Aorta (tissue), 5 donors: ENCODE measurements at regions not wholly inside any gene's neighbourhood (a gene's known extent, or its start where the extent isn't known, plus 50 kb on each side); places are given as distances from the start of the nearest gene placed in this dataset.
"Not testable (repeated sequence)": the region's sequence is repeated elsewhere in the genome, so short reads cannot be mapped to it uniquely, and the experiment has no call there.

ENCODE experiments used
- ATAC-seq: fragments of 200-7000 bp; cut with Tn5 transposase; one replicate; pipeline ENCODE4 v1.9.1; 2022; ENCODE audit warnings: moderate library complexity; ENCODE audit not compliant: low FRiP score
- DNase-seq, 2 donors: peaks; one replicate each; pipeline ENCODE4 v3.0.0-alpha.2; 2020
- H3K27ac ChIP-seq, 2 donors: one replicate each; pipeline ENCODE4 v1.5.1; 2013; ENCODE audit warnings: low read length in 2 of 2, mild to moderate bottlenecking in 2 of 2, moderate library complexity in 2 of 2, control low read depth in 1 of 2, inconsistent platforms in 1 of 2, low read depth in 1 of 2
- H3K27me3 ChIP-seq, 2 donors: one replicate each; pipeline ENCODE4 v1.6.1; 2013; ENCODE audit warnings: control low read depth in 1 of 2, low read length in 1 of 2, mild to moderate bottlenecking in 1 of 2, moderate library complexity in 1 of 2; ENCODE audit not compliant: insufficient read depth in 2 of 2, control insufficient read depth in 1 of 2
- H3K36me3 ChIP-seq, 2 donors: one replicate each; pipeline ENCODE4 v1.6.1; 2013; ENCODE audit warnings: control low read depth in 1 of 2, low read length in 1 of 2, mild to moderate bottlenecking in 1 of 2; ENCODE audit not compliant: insufficient read depth in 2 of 2, control insufficient read depth in 1 of 2
- H3K4me1 ChIP-seq, 2 donors: one replicate each; pipeline ENCODE4 v1.6.1; 2013; ENCODE audit warnings: low read length in 2 of 2, control low read depth in 1 of 2, mild to moderate bottlenecking in 1 of 2, moderate library complexity in 1 of 2; ENCODE audit not compliant: insufficient read depth in 2 of 2, control insufficient read depth in 1 of 2
- H3K4me3 ChIP-seq, 2 donors: one replicate each; pipeline ENCODE4 v1.5.1; 2013; ENCODE audit warnings: low read length in 2 of 2, control low read depth in 1 of 2, mild to moderate bottlenecking in 1 of 2
- H3K9me3 ChIP-seq: one replicate; pipeline ENCODE4 v1.6.1; 2013; ENCODE audit warnings: mild to moderate bottlenecking, low read length; ENCODE audit not compliant: control insufficient read depth
- WGBS, 2 donors: extraction: QIAGEN DNeasy Blood & Tissue Kit; methylation state at CpG; one replicate each; pipeline ENCODE4 v1.1.7; 2013; 5-methylcytosine and 5-hydroxymethylcytosine counted together
- intact Hi-C, 2 donors: fragments of 100-400 bp; cut with DNase I; formaldehyde crosslinking; loops; one replicate each; pipeline versions ENCODE4 v1.14.2 to v1.15.0; 2022
- donor health status: healthy with polysubstance abuse.
- donor health status: Bipolar disorder and iron deficiency.
- donor health status: DM: no; HTN: no; CAD: no.
- donor health status: DM: no; HTN: no; CAD: no.
- donor health status: DM: yes; HTN: yes; CAD: no.

GRCh38 chrX:42290608-42291007 is 367.3 kb upstream of the CASK start:
- Histone ChIP-seq H3K36me3 (no peaks in the 10 kb centered on the region), H3K4me1 (no peaks in the 10 kb centered on the region), H3K27ac (no peak overlapping the region), H3K4me3 (no peak overlapping the region), H3K9me3 (no peaks in the 10 kb centered on the region), H3K27me3 (no peaks in the 10 kb centered on the region)
- ATAC-seq (no peak), DNase-seq (no peak)
- intact Hi-C loops, result no loop called here
- WGBS, 2 donors, result 14 to 15% methylated on average over 1 of the region's 1 CpG

GRCh38 chrX:42289492-42290385 is 366.4 kb upstream of the CASK start:
- Histone ChIP-seq H3K27me3 (no peaks in the 10 kb centered on the region), H3K4me3 (no peak overlapping the region), H3K9me3 (no peaks in the 10 kb centered on the region), H3K4me1 (no peaks in the 10 kb centered on the region), H3K36me3 (no peaks in the 10 kb centered on the region), H3K27ac (no peak overlapping the region)
- intact Hi-C loops, result no loop called here
- WGBS, 2 donors, result 60 to 81% methylated on average over 3 of the region's 3 CpGs
- DNase-seq (no peak), ATAC-seq (no peak)

- ATAC-seq, H3K4me3 ChIP-seq, H3K36me3 ChIP-seq, intact Hi-C loops, H3K4me1 ChIP-seq, H3K27ac ChIP-seq, H3K27me3 ChIP-seq, H3K9me3 ChIP-seq: not testable (repeated sequence)
- DNase-seq, result peak in 1 of 2 donors; percentile 68
- 97% methylated on average over 14 to 28 of the region's 28 CpGs for WGBS, 2 donors
Observed at GRCh38 chrX:42285681-42286080, 362.3 kb upstream of the CASK start.

- Histone ChIP-seq H3K27ac (no peak overlapping the region), H3K4me3 (no peak overlapping the region), H3K27me3 (no peaks in the 10 kb centered on the region), H3K36me3 (no peaks in the 10 kb centered on the region), H3K9me3 (no peaks in the 10 kb centered on the region), H3K4me1 (no peaks in the 10 kb centered on the region)
- 71 to 72% methylated on average over 3 of the region's 3 CpGs for WGBS, 2 donors
- intact Hi-C loops, result no loop called here
- no peak for DNase-seq
- no peak for ATAC-seq
Observed at GRCh38 chrX:42276982-42277690, 353.8 kb upstream of the CASK start.

GRCh38 chrX:42274151-42274550 is 350.8 kb upstream of the CASK start:
- DNase-seq (no peak), ATAC-seq (no peak)
- Histone ChIP-seq H3K4me3 (no peak overlapping the region), H3K9me3 (no peaks in the 10 kb centered on the region), H3K27me3 (no peaks in the 10 kb centered on the region), H3K4me1 (no peaks in the 10 kb centered on the region), H3K27ac (no peak overlapping the region), H3K36me3 (no peaks in the 10 kb centered on the region)
- 46 to 87% methylated on average over 2 of the region's 2 CpGs for whole genome bisulfite sequencing, 2 donors
- intact Hi-C loops, result no loop called here

GRCh38 chrX:42273387-42273786 is 350.0 kb upstream of the CASK start:
- ATAC-seq, result no peak
- intact Hi-C loops, result no loop called here
- Histone ChIP-seq H3K4me1 (no peaks in the 10 kb centered on the region), H3K27ac (no peak overlapping the region), H3K9me3 (no peaks in the 10 kb centered on the region), H3K36me3 (no peaks in the 10 kb centered on the region), H3K27me3 (no peaks in the 10 kb centered on the region), H3K4me3 (no peak overlapping the region)
- DNase-seq, result no peak
- 58 to 89% methylated on average over 4 of the region's 4 CpGs for WGBS, 2 donors

- WGBS, 2 donors, result 56 to 66% methylated on average over 2 of the region's 2 CpGs
- no peak overlapping the region for H3K4me3 ChIP-seq
- DNase-seq, result no peak
- intact Hi-C loops, result no loop called here
- no peaks in the 10 kb centered on the region for H3K4me1 ChIP-seq
- no peaks in the 10 kb centered on the region for H3K36me3 ChIP-seq
- H3K9me3 ChIP-seq, result no peaks in the 10 kb centered on the region
- H3K27ac ChIP-seq, result no peak overlapping the region
- ATAC-seq, result no peak
- no peaks in the 10 kb centered on the region for H3K27me3 ChIP-seq
Observed at GRCh38 chrX:42269186-42269585, 345.8 kb upstream of the CASK start.

GRCh38 chrX:42260854-42261253 is 337.5 kb upstream of the CASK start:
- H3K27ac ChIP-seq, result no peak overlapping the region
- WGBS, 2 donors, result 61 to 74% methylated on average over 1 of the region's 1 CpG
- H3K9me3 ChIP-seq, result no peaks in the 10 kb centered on the region
- intact Hi-C loops, result no loop called here
- ATAC-seq (no peak), DNase-seq (no peak)
- H3K4me1 ChIP-seq, result no peaks in the 10 kb centered on the region
- no peaks in the 10 kb centered on the region for H3K27me3 ChIP-seq
- no peaks in the 10 kb centered on the region for H3K36me3 ChIP-seq
- H3K4me3 ChIP-seq, result no peak overlapping the region

GRCh38 chrX:42248226-42248625 is 324.9 kb upstream of the CASK start:
- no peak overlapping the region for H3K27ac ChIP-seq
- no peaks in the 10 kb centered on the region for H3K36me3 ChIP-seq
- H3K9me3 ChIP-seq, result no peaks in the 10 kb centered on the region
- ATAC-seq (no peak), DNase-seq (no peak)
- H3K4me3 ChIP-seq, result no peak overlapping the region
- H3K4me1 ChIP-seq, result no peaks in the 10 kb centered on the region
- 85 to 94% methylated on average over 4 of the region's 4 CpGs for WGBS, 2 donors
- H3K27me3 ChIP-seq, result no peaks in the 10 kb centered on the region
- intact Hi-C loops, result no loop called here
